HG03521 (cell line): ENCODE measurements at regions not wholly inside any gene's neighbourhood (a gene's known extent, or its start where the extent isn't known, plus 50 kb on each side); places are given as distances from the start of the nearest gene placed in this dataset.
A peak's percentile ranks its signal among the peaks of the same experiment; 100 is the strongest.

ENCODE experiments used
- ATAC-seq: cut with Tn5 transposase; IDR thresholded peaks from one replicate; pipeline ENCODE4 v1.9.1; 2021; ENCODE audit warnings: mild to moderate bottlenecking, moderate library complexity; ENCODE audit not compliant: unreplicated experiment

DNA sequence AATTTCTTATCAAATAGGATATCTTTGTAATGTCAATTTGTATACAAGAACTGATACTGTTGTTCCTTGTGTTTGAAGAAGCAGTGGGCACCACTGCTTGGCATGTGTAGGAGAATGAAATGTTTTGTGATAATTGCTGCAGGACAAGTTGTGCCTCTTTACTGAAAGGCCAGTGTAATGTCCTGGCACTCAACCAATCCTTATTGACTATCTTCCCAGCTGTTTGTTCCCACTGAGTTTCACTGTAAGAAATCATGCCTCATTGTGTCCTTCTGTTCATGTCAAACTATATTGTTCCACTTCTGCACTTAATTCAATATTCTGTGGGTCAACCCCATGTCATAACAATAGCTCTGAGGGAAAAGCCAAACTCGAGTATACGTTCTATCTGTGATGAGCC is 136.1 kb upstream of the FAM83B start:
- no peak for ATAC-seq

DNA sequence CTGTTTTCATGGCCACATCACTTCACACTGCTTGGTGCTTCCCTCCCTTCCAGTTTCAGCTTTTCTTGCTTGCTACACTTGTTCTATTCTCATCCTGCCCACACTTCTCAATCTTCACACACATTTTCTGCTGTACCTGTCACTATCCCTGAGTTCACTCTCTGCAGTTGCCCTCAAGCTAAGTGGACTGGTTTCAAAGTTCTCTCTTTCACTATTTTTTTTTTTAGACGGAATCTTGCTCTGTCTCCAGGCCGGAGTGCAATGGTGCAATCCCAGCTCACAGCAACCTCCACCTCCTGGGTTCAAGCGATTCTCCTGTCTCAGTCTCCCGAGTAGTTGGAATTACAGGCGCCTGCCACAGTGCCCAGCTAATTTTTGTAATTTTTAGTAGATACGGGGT is 130.6 kb upstream of the FAM83B start:
- no peak for ATAC-seq

DNA sequence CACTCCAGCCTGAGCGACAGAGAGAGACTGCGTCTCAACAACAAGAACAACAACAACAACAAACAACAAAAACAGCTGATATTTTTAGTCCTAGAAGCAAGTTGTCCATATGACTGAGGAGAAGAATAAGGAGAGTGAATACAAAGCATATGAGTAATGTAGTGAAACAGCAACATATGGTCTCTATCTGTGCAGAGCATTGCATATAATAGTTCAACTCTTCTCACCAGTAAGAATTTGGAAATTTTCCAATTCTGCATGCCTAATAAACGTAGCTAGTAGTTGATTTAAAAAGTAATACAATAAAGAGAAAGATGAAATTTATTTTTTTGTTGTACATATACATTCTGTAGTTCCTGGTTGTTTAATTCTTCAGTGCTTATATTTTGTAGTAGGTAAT is 129.7 kb upstream of the FAM83B start:
- no peak for ATAC-seq

DNA sequence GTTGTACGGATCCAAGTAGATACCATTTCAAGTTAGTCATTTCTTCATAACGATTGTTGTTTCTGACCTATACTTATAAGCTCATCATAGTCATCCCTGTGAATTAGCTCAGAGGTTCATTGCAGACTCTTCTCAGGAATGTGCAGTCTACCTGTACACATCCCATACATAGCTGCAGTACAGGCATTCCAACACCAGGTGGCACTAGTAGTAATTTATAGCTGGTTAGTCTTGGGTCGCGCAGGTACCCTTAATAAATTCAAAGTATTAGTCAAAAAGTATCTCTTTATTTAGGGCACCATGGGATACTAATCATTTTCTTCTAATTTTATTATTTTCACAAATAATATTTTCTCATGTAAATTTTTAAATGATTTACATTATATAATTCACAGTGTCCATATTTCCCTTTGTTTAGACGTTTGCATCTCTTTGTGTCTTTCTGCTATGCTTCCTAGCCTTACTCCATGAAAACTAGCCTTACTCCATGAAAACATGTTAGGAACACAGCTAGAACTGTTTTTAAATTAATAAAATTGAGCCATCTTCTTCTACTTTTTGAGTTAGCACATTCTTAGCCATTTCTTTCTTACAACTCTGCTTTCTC is 128.6 kb upstream of the FAM83B start:
- peak; percentile 89 for ATAC-seq

DNA sequence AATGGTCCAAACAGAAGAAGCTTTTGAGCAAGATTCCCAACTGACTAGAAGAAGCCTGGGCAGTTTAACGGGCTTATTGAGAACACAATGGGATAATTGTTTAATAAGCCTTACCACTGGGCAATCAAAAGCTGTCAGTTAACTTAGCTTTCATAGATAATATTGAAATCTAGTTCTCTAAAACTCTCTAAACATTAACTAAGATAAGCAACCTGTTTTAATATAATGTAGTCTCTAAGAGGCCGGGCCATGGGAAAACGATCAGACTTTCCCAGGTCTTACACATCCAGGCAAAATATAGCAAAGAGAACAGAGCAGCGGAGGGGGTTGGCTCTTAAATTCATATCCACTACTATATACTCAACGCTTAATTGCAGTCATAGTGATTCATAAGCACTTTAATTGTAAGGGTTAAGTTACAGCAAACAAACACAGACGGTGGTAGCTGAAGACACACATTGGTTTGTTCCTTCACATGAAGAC is 128.0 kb upstream of the FAM83B start:
- no peak for ATAC-seq

DNA sequence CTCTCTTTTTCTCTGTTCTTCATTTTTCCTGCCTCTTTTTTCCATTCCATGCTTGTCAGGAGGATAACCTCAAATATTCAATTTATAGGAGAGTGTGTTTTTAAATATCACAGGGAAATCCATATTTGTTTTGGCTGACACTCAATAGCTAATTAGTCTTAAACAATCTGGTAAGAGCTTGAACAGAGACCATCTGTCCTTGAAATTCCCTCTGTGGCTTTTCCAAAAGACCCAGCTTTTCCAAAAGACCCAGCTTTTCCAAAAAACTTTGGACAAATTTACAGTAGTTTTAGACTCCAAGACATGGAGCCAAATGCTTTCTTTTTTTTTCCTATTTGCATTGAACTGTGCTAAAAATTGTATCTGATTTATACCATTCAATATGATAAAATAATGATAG is 127.4 kb upstream of the FAM83B start:
- ATAC-seq, result no peak

DNA sequence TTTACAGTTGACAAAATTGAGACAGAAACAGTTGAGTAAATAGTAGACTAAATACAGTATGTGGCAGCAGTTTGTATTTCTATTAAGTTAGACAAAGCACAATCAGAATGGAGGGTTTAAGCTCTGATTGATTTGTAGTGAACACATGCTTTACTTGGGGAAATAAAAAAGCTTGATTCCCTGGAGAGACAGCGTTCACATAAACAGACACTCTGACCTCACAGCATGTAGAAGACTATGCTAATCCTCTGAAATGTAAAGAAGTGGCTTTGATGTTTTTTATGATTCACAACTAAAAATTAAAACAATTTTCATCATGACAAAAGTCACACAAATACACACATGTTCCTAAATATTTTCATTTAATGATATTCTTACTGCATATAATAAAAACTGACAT is 126.9 kb upstream of the FAM83B start:
- no peak for ATAC-seq

DNA sequence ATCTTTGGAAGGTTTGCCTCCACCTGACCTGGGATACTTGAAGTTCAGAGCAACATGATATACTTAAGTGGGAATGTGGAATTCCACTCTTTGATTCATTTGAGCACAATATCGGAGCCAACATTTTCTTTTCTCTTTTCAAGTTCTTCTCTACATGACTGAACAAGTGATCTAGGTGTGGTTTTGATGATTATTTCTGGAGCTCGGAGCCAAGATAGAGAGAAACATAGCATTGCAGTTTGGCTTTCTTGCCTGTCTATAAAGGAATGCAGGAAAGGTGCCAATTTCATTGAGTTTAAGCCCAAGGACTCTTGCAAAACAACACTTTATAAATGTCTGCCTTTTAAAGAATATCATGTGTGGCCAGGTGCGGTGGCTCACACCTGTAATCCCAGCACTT is 124.2 kb upstream of the FAM83B start:
- no peak for ATAC-seq

DNA sequence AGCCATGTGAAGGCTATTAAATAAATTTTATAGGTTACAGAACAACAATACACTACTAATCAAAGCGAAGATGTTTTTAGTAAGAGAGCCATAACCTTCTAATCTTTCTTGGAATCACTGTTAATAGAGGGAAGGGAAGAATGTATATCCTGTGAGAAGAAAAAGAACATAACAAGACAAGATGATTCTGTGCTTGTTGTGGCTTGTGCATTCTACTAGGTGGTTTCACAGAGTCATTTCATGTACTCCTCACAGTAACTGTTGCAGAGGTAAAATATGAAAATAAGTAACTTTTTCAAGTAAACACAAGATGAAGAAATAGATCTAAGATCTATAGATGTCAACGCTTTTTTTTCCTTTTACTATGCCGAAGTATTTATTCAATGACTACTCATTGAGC is 116.9 kb upstream of the FAM83B start:
- ATAC-seq, result no peak

DNA sequence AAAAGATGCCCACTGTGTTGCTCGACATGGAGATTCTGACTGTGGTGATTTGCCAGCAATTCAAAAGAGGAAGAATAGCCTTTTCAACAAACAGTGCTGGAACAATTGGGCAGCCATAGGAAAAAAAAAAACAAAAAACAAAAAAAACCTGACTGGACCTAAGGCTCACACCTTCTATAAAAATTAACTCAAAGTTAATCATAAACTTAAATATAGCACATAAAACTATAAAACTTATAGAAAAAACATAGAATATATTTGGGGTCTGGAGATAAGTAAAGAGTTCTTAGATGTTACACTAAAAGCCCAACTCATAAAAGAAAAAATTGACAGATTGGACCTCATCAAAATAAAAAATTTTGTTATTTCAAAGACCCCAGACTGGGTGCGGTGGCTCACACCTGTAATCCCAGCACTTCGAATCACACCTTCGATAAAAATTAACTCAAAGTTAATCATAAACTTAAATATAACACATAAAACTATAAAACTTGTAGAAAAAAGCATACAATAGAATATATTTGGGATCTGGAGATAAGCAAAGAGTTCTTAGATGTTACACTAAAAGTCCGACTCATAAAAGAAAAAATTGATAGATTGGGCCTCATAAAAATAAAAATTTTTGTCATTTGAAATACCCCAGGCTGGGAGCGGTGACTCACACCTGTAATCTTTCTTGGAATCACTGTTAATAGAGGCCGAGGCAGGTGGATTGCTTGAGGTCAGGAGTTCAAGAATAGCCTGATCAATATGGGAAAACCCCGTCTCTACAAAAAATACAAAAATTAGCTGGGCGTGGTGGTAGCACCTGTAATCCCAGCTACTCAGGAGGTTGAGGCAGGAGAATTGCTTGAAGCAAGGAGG is 115.6 kb upstream of the FAM83B start:
- no peak for ATAC-seq

DNA sequence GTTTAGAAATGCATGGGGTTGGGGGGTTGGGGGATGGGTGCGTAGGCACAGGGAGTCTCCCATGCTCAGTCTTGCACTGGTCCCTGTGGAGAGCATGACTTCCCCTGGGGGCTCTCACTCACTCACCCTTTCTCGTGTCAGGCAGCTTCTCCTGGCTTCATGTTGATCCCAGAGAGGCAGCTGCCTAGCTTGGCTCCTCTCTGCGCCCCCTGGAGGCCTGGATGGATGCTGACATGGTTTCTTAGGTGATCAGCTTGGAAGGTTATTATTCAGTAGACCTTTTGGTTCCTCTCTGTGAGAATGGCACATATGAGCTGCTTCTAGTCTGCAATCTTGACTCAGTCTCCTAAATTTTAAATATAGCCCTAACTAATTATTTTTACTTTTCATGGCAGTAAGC is 109.3 kb upstream of the FAM83B start:
- ATAC-seq, result peak; percentile 64

DNA sequence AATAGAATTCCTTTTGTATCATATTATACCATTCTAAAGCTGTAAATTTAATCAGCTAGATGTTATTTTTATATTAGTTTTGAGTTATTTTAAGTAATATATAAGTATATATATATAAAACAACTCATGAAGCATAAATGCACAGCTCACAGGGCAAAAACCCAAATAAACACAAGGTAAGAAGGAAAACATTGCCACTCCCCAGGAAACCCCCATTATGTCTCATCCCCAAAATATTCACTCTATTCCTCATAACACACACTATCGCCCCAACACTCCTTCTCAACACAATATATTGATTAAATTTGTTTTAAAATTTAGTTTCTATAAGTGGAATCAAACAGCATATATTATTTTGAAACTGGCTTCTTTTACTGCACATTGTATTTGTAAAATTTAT is 98.6 kb upstream of the FAM83B start:
- ATAC-seq, result no peak

DNA sequence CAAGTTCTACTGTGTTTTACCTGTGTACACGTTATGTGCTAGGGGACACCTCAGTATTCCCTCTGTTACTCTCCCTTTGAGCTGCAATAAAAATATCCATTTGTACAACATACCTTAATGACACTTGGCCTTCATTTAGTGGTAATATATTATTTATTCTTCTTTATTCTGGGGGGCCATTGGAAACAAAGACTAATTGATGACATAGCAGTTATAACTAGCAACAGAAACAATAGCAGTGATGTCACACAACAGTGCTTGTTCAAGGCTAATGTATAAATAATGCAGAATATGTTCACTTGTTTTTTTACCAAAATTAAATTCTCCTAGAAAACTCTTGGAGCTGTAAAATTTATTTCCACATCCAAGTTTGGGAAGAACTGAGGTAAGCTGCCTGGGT is 92.2 kb upstream of the FAM83B start:
- no peak for ATAC-seq

DNA sequence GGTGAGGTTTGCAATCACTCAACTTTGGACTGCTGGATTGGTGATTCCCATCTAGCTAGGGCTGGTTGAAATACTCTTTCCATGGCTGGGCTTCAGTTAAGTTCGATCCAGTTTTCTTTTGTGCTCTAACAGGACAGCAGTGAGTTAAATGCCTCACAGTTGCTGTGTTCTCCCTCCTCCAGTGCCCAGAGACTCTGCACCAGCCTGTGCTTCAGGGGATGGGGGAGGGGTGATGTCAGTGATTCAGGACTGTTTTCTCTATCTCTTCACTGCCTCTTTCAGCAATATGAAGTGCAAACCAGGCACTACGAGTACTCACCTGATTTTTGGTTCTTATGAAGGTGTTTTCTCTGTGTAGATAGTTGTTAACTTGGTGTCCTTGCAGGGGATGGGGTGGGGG is 88.2 kb upstream of the FAM83B start:
- no peak for ATAC-seq

DNA sequence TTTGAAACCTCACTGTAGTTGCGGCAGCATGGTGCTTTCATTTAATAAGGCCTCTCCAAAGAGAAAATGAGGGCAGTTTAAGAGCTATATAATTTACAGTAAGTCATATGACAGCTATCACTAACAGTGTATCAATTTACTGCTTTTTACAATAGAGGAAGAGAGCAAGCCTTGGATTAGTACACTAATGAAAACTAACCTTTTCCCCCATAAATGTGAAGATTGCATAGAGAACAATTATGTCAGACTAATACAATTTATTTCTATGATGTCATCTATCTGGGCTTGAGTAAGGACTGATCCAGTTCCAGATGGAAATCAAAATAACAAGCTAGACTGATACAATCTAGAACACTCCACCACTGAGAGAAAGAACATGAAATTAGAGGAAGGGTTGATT is 78.1 kb upstream of the FAM83B start:
- ATAC-seq, result no peak

DNA sequence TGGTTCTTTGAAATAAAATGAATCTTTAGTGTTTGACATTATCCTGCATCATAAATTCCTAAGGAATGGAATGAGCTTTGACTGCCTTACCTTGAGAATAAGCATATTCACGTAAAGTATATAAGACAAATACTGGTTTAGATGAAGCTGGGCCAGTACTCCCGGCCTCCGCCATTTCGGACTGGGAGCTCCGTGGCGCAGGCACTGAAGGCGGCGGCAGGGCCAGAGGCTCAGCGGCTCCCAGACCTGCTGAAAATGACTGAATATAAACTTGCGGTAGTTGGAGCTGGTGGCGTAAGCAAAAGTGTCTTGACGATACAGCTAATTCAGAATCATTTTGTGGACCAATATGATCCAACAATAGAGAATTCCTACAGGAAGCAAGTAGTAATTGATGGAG is 76.2 kb upstream of the FAM83B start:
- ATAC-seq, result no peak

DNA sequence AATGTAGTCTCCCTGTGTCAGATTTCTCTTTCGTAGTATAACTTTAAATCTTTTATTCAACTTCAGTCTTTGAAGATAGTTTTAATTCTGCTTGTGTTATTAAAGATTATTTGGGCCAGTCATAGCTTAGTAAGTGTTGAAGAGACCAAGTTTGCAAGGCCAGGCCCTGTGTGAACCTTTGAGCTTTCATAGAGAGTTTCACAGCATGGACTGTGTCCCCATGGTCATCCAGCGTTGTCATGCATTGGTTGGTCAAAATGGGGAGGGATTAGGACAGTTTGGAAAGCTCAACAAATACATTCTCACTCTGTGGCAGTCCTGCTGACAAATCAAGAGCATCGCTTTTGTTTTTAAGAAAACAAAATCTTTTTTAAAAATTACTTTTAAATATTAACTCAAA is 74.6 kb upstream of the FAM83B start:
- no peak for ATAC-seq

DNA sequence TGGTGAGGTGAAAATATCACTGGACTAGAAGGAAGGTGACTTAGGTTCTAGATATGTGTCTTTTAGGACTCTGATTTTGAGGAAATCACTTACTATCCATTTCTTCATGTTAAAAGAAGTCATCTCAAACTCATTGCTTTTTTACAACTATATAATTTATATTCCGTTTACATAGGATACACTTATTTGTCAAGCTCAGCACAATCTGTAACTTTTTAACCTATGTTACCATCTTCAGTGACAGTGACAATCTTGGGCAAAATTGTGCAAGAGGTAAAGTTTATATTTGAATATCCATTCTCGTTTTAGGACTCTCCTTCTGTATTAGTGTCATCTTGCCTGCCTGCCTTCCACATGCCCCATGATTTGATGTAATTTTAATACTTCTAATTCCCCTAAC is 74.0 kb upstream of the FAM83B start:
- no peak for ATAC-seq

DNA sequence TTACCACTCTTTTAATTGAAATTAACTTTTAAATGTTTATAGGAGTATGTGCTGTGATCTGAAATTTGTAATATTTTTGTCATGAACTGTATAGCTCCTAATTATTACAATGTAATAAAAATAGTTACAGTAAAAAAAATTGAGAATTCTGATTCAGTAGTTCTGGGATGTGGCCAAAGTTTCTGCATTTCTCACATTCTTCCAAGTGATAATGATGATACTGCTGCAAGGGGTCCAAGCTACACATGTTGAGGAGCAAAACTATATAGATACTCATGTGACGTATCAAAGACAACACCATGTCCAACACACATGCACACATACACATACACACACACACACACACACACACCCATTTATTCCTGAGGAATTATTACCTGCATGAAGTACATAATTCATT is 71.0 kb upstream of the FAM83B start:
- ATAC-seq, result no peak

DNA sequence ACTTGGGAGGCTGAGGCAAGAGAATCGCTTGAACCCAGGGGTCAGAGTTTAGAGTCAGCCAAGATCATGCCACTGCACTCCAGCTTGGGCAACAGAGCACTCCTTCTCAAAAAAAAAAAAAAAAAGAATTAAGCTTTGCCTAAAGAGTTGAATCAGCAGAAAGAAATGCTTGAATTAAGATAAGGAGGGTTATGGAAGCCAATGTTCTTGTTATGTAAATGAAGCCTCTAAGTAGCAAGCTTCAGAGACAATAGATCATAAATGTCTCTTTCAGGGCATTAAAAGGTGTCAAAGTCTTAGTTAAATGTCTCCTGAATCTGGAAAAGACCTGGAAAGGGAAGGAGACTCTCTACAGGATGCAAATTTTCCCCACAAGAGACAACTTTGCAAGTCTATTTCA is 69.7 kb upstream of the FAM83B start:
- no peak for ATAC-seq

DNA sequence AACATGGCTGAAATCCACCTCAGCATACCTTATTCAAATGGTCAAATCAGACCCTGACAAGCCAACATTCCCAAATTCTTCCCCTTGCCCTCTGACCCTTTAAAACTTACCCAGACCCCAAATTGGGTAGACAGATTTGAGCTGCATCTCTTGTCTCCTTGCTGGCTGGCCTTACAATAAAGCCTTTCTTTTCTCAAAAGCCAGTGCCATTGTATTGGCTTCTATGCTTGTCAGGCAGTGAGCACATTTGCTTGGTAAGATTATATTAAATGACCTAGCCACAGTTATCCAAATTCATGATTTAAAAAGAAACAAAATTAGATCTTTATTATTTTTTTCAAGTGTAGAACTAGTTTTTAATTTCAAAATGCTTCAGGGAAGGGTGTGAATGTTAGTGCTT is 67.8 kb upstream of the FAM83B start:
- no peak for ATAC-seq

DNA sequence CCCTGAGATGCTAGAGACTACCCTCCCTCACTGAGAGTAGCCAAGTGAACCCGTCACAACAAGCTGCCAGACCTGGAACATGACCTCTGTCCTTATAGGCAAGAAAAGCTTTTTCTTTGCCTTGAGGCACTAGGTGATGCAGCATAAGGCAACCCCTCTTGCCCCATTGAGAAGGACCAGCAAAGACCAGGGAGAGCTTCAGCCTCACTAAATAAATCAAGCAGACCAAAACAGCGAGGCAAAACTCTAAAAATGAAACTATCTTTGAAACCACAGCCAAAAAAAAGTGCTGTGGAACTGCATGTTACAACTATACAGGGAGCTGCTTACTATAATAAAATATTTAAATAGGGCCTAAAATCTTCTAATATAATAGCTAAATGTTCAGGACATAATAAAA is 62.6 kb upstream of the FAM83B start:
- no peak for ATAC-seq

DNA sequence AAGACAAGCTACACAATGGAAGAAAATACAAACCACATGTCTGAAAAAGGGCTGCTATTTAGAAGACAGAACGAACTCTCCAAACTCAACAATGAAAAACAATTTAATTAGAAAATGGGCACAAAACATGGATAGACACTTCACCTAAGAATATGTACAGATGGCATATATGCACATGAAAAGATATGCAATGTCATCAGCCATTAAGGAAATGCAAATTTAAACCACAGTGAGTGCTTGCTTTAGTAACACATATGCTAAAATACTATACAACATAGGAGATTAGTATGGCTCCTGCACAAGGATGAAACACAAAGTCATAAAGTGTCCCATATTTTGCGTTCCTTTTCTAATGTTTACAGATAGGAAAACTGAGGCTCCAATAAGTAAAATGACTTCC is 60.4 kb upstream of the FAM83B start:
- ATAC-seq, result no peak
